GM21526 (cell line): ENCODE measurements at regions not wholly inside any gene's neighbourhood (a gene's known extent, or its start where the extent isn't known, plus 50 kb on each side); places are given as distances from the start of the nearest gene placed in this dataset.

Experiments used
- ATAC-seq: cut with Tn5 transposase; IDR thresholded peaks from one replicate; pipeline ENCODE4 v1.9.1; 2021; ENCODE audit warnings: moderate library complexity; ENCODE audit not compliant: unreplicated experiment, low FRiP score

DNA sequence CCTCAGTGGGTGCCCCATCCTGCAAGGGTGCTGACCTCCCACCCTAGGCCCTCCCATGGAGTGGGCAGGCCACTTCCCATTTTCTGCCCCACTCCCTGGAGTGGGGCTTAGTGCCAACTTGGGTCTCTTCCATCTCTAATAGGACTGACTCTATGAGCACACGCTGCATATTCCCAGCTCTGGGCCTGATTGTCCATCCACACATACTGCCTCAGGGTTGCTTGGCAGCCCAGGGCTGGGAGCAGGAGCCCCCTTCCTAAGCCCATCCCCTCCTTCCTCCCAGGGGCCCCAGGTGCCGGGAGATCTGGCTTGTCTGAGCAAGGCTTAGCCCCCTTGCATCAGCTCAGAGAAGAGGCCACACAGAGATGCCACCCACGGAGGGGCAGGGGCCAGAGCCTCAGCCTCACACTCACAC, 55.1 kb downstream of the PJA1 start:
- no peak for ATAC-seq

DNA sequence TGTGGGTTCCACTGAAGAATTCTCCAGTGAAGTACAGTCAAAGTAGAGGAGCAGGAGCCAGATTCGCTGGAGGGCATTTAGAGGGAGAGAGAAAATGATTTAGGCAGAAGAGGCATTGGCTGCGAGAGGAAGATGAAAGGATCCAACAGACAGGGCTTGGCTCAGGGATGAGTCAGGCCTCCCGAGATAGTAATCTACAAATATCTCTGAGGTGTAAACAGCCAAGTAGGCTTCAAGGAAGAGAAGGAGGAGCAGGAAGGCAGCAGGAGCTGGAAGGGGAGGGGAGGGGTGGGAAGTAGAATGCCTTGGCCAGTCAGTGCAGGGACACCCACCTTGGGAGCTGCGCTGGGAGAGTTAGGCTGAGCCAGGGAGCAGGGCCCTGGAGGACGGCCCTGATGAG, 55.5 kb downstream of the PJA1 start:
- ATAC-seq: no peak

DNA sequence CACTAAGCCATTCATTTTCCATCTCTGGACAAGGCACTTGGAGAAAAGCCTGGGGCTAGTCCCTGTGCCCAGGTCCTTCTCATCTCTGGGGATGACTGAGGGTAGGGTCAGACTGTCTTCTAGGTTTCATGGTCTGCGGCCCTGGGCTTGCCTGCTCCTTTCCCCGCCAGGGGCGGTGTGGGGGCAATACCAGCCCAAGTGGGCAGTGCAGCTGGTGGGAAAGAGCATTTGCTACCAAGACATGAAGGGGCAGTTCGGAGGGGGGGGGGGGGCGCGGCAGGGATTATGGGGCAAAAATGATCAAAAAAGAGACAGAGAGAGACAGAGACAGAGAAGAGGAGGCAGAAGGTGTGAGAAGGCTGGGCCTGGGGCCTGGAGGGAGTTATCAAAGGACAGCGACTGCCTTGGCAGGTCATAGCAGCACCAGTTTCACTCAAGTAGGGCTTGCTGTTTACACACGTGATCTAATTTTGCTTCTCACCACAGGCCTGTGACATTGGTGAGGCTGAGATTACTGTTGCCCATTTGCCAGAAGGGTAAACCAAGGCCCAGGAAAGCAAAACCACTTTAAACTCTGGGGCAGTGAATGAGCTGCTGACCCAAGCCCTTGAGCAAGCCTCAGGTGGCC, 56.1 kb downstream of the PJA1 start:
- no peak for ATAC-seq

DNA sequence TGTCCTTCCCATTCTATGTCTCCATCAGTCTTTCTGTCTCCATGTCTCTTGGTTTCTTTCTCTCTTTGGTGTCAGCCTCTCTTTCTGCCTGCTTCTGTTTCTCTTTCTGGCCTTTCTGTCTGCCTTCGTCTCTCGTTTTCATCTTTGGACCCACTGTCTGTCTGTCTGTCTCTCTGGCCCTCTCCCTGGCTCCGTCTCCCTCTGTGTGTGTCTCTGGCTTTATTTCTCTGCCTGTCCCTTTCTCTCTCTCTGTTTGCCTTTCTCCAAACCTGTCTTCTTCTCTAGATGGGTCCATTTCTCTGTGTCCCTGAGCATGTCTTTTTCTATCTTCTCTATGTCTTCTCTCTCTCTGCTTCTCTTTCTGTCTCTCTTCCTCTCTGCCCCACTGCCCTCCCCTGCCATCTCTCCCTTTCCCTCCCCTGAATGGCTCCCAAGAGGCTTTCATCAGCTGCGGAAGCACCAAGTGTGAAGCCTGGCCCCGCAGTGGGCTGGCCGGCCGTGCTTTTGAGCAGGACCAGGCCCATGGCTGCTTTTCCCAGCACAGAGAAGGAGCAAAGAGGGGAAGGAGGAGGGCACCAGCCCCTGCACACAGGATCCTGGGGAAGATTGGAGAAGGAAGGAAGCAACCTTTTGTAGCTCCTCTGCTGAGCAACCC, 57.4 kb downstream of the PJA1 start:
- ATAC-seq: no peak

DNA sequence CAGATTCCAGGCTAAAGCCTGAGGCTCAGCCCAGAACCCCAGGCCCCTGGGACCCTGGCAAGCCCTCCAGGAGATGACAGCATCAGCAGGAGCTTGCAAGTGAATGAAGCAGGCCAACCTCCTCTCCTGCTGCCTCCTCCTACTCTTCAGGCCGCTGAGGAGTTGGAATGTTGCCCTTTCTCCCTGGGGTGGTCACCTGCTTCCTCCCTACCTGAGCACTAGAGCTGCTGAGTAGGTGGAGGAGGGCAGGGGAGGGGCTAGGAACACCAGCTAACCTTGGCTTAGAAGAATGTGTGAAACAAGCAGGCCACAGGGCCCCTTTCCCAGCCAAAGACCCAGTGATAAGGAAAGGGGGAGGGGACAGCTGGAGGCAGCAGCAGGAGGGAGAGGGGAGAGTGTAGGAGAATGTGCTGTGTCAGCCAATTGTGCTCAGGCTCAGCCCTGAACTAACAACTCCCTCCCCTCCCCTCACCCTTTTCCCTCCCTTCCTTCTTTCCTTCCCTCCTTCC, 58.0 kb downstream of the PJA1 start:
- no peak for ATAC-seq

DNA sequence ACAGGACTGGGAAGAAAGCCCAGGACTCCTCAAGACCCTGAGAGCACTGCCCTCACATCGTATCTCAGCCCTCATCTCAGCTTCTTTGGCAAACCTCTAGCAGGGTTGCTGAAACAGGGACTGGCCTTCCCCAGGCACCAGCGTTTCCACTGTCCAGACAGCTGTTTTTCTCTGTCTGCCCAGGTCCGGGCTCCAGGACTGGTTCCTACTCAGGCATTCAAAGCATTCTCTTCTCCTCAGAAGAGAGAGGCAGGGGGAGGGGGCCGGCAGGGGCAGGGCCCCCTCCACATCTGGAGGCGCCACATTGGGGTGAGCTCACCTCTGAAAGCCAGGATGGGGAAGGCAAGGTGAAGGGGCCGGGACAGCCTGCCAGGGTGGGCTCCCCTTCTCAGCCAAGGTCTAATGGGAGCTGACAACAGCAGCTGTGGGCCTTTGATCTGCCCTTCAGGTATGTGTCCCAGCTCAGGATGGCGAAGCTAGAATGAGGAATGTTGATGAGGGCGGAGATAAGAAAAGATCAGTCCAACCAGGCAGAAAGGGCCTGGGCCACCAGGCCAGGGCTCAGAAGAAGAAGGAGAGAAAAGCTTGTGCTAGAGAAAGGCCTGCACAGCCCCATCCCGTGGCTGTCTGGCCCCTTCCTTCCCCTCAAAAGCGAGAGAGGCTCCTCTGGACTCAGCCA, 60.4 kb downstream of the PJA1 start:
- ATAC-seq: no peak

DNA sequence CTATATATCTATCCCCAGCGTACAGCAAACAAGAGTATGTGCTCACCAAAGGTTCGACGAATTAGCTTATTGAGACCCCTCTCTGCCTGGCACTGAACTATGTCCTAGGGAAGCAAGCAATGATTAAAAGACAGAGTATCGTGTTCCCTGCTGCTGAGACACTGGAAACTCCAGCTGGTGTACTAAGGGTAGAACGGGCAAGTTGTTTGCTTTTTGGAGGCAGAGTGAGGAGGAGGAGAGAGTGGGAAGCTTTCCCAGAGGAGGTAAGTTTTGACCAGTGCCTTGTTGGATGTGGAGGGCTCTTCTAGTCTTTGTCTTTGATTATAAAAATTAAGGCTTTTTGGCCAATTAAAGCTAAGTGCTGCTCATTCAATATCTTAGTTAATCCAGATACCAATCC, 61.7 kb downstream of the PJA1 start:
- no peak for ATAC-seq

DNA sequence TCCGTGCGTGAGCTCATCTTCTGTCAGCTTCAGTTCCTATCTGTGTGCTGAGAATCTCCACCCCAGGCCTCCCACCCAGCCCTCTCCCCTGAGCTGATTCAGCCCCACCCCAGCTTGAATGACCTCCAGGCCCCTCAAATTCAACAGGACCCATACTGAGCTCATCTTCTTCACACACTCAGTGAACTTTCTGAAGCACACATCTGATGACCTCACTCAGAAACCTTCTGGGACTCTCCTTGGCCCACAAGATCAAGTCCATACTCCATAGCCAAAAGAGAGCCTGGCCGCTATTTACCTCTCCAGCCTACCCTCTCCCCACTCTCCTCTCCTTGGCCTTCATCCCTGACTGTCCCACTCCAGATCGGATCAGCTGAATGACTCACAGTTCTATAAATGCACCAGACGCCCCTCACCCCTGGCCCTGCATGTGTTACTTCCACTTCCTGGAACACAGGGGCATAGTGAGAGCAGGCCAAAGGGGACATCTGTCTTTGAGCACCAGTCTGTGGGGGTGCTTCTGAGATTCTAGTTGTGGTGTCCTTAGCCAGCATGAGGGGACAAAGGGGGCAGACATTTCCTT, 62.5 kb downstream of the PJA1 start:
- no peak for ATAC-seq

DNA sequence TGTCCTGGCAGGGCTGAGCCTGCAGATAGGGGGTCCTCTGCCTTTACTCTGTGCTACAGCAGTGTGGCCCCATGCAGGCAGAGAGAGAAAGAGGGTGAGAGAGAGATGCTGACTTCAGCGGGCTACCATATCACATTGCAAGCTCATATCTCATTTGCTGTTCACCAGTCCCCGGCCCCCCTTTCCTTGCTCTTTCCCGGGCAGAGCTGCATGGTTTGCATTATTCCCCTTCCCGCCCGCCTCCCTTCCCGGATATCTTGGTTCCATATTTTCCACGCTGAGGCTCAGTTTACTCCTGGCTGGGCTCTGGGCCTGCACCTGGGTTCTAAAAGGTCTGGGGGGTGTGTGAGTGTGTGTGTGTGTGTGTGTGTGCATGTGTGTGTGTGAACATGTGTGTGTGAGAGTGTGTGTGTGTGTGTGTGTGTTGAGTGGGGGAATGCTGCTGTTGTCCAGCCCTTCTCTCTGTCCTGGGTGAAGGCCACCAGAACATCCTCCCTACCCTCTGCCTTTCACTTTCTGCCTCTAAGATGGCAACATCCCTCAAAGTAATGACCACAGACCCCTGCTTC, 63.5 kb downstream of the PJA1 start:
- no peak for ATAC-seq

DNA sequence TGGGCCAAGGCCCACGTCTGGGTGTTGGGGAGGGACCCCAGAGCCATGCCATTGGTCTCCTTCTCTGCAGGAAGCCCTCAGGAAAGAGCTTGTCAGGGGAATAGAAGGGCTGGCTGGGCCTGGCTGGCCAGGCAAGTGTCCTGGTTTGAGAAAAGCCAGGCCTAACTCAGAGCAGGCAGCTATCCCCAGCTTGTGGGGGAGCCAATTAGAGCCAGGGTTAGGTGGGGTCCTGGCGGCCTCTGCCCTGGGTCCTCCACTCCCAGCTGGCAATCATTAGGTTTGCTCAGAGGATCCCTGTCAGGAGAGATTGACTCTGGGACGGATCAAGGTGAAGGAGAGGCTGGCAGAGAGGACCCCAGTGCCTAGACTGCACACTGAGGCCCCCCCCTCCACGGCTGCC, 64.8 kb downstream of the PJA1 start:
- ATAC-seq: no peak

DNA sequence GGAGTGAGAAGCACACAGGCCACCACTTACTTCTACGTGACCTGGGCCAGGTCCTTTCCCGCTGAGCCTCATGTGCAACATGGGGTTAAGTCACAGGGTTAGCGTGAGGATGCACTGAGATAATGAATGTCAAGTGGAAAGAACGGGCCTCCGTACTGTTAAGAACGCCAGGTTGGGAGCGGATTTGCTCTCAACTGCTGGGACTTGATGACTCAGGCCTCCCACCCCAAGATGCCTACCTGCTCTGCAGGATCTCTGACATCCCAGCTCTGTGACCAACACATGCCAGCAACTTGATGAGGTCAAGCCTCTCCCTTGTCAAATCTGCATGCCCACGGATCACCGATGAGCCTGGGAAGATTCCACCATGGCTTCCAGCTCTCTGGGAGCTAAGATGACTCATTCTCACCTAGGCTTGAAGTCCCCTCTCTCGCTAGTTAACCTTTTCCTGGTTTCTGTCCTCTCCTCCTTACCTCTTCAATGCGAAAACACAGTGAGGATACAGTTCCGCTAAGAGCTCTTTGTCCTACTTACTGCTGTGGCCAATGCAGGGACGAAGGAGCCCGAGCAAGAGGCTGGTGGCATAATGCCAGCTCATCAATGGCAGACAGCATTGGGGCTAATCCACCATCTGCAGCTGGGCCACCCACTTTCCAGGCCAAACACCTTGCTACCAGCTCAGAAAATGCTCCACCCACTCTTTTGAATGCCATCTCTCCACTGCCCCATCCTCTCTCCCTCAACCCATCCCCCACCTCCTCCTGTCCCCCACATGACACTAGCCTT, 67.6 kb downstream of the PJA1 start:
- ATAC-seq: no peak

DNA sequence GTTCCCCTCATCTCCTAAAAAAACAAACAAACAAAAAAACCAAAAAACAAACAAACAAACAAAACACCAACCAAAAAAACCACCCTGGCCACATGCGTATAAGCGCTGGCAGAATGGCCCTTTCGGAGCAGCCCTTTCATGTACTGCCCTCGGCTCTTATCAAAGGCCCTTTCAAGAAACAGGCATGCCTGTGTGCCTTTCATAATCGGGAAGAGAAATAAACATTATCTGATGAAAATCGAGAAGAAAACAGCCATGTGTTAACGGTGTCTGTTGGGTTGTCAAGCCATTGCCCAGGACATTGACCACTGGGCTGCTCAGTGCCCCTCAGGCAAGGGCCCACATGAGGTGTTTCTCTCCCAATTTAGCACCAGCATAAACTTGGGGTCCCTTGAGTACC, 68.3 kb downstream of the PJA1 start:
- ATAC-seq: no peak

DNA sequence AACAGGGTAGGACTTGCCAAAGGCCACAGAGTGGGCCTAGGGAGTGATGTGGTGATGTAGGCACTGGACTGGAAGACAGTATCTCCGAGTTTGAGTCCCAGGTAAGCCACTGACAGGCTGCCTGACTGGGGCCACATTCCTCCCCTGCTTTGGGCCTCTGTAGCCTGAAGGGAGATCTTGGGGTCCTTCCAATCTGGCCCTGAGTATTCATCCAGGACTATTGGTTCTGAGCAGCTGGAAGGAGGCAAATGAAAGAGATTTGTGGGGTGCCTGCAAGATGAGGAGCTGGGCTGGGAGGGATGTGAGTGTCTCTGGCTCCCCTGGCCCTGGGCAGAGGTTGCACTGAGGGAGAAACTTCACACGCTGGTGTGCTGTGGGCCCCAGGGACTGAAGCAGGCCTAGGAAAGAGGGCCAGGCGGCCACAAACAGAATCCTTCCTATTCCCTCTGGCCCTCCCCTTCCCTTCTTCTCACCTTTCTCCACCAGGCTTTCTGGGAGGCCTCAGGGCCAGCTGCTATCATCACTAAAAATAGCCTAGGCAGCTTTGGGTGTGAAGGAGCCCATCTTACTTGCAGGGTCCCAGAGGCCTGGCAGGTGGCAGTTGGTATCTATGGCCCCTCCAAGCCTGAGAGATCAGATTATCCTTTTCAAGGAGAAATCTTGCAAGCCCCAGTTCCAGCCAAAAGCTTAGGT, 70.1 kb downstream of the PJA1 start:
- no peak for ATAC-seq

DNA sequence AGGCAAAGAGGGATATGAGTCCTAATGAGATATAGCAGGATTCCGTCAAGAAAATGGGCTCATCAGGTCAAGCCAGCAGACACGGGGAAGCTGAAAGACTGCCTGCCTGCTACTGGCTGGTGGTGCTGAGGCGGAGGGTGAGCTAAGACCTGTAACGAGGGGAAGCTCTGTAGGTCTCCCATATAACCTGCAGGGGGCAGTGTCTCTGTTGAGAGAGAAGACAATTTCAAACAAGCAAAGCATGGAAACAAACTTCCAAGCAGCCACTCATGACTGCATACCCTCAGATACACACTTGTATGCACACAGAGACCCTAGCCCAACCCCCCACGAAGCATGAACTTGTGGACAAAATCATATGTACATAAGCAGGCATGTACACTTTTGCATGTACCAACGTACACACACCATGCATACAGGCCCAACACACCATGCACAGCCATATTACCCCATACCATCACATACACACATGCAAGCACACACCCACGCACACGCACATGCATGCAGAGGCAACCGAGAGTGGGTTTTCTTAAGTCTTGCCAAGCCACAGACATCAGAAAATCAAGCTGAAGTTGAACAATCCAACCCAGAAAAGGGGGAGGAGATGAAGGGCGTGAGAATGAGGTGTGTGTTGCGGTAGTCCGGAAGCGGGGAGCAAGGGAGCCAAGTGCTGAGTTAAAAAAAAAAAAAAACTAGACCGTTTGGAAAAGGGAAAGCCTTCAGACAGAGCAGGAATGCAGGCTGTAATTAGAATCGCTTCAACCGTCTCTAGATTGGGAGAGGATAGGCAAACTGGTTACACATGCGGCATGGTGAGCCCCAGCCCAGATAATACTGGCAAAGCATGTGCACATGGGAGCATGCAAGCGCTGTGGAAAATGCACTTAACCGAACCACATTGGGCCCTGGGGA, 71.0 kb downstream of the PJA1 start:
- ATAC-seq: peak; percentile 81

DNA sequence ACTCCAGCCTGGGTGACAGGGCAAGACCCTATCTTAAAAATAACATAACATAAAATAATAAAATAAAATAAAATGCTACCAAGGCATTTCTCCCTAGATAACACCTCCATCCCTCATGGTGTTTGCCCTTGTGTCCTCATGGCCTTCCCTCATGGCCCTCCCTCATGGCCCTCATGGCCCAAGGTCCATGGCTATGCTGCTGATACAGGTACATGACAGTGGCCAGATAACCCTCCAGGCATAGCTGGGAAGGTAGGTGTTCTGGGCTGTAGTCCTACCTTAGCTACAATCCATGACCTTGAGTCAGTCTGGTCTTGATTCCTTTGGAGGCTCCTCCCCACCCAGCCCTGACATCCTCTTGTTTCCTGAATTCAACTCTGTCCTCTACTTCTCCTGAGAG, 75.2 kb downstream of the PJA1 start:
- no peak for ATAC-seq

DNA sequence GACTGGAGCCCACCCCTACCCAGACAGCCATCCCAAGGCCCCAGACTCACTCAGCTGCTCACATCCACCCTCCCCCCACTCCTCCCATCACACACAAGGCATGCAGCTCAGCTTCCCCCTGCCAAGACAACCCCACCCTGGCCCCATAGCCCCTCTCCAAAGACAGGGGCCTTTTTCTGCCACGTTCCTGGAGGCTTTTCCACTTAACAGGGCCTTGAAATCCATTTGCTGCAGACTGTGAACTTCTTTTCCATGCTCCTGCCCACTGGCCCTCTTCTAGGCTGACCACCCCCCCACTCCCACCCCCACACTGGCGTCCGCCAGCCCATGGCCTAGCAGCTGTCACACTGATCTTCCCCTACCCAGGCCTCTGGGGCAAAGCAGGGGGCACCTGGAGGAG, 76.0 kb downstream of the PJA1 start:
- no peak for ATAC-seq

DNA sequence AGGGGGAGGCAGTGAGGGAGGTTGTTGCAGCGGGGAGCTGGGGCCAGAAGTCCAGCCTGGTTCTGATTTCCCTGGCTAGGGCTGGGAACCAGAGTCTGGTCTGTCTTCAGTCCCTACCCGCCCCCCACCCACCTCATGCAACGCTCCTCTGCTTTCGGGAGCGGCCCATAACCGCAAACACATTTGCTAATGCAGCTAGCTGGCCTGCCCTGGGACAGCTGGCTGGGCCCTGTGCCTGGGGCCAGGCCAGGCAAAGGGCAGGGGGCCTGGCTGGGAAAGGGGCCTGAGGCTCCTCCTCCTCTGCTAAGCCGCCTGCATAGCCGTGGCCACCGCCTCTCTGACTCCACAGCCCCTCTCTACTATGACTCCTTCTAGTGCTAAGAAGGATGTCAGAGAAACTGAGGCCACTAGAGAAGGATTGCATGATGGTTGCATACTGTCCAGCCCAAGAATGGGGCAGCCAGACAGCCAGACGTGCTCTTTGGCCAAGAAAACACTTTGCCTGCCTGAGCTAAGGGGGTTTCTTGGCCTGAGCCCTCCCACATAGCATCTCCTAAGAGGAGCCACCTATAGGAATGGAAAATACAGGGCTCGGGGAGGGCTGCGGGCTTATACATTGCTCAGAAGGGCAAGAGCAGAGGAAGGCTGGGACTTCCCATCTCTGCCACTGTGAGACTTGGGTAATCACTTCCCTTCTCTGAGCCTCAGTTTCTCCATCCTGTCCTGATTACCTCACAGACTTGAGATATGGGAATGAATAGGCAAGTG, 76.9 kb downstream of the PJA1 start:
- no peak for ATAC-seq

DNA sequence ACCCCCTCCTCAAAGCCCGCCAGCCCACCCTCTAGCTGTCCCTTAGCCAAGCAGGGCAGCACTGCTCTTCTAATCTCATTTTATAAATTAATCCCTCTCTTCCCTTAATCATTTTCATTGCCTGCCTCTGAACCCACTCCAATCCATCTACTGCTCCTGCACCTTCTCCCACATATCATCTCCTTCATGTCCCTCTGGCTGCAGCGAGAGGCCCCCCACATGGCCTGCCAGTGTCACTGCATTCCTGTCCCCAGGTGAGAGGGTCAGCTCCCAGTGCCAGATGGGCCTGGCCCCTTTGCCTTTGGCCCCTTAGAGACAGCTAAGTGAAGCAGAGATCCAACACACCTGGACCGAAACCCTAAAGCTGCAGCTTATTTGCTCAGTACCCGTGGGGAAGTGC, 79.4 kb downstream of the PJA1 start:
- no peak for ATAC-seq
